ENCODE measurements at regions not wholly inside any gene's neighbourhood (a gene's known extent, or its start where the extent isn't known, plus 50 kb on each side); places are given as distances from the start of the nearest gene placed in this dataset.

GRCh38 chr4:156515295-156515694 is 456.3 kb downstream of the PDGFC start:
- CTCF ChIA-PET, result interaction anchor here (0.8 to 1.3 kb wide), 2 partner anchors 21 to 40 kb away, joined by 3 read pairs; no protein-coding TSS in a partner anchor

DNA sequence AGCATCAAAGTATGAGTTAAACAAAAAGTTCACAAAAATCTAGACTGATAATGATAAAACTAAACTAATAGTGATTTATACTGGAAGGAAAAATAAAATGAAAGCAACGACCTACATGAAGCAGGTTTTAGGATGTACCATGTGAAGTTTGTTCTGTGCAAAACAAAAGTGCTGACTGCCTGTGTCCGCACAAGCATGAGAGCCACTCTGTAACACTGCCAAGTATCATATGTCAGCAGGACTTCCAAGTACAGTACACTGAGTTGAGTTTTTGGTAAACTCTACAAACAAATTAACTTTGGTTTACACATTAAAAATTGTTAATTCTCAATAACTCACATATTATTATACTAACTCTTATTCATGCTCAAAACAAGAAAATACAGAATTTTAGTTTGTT is 459.0 kb downstream of the PDGFC start:
- H3K9me3 ChIP-seq (replicated peaks; ENCODE audit: control insufficient read depth, insufficient read depth, low read length), result no peaks in the 10 kb centered on the region
- no peak overlapping the region for H3K4me2 ChIP-seq (ENCODE audit: insufficient read depth, low read length)
- H3K27ac ChIP-seq (ENCODE audit: insufficient read depth, low read depth, low read length), result no peak overlapping the region
- no peaks in the 10 kb centered on the region for H3K4me1 ChIP-seq (ENCODE audit: control insufficient read depth, extremely low read depth, insufficient read depth, low read length)
- DNase-seq (ENCODE audit: low read depth, low spot score) (no peak), FAIRE-seq (no peak)
- H3K9me1 ChIP-seq (replicated peaks; ENCODE audit: control insufficient read depth, extremely low read depth, insufficient read depth, low read length), result no peaks in the 10 kb centered on the region
- dilution Hi-C loops (cut with MboI; ENCODE audit: extremely low pct_ligation_motif_present, low sequenced_read_pairs), result no loop called here
- H3K9ac ChIP-seq (replicated peaks; ENCODE audit: extremely low read depth, insufficient read depth, low read length), result no peak overlapping the region
- intact Hi-C loops (cut with micrococcal nuclease), result no loop called here
- ChIA-PET CTCF (no interaction called here), POLR2A (no interaction called here)
- BruUV-seq (replicated peaks), result no TSS peak
- H3K36me3 ChIP-seq (ENCODE audit: control insufficient read depth in 2 of 2, extremely low read depth in 1 of 2, insufficient read depth in 2 of 2, low read length in 2 of 2), result no peaks in the 10 kb centered on the region
- H3K4me3 ChIP-seq (replicated peaks in 1 of 3; ENCODE audit: insufficient read depth in 1 of 3, low read depth in 1 of 3, low read length in 3 of 3), result no peak overlapping the region
- H2AFZ ChIP-seq (ENCODE audit: low read depth, low read length), result no peak overlapping the region
- H3K27me3 ChIP-seq (ENCODE audit: control insufficient read depth in 2 of 2, insufficient read depth in 2 of 2, low read length in 2 of 2), result no peaks in the 10 kb centered on the region
- no peaks in the 10 kb centered on the region for H4K20me1 ChIP-seq (replicated peaks; ENCODE audit: control insufficient read depth, extremely low read depth, insufficient read depth, low read length)
- TF ChIP-seq POLR2A (IDR thresholded peaks at IDR 0.05; ENCODE audit: low read depth, low read length) (no peak), GATA2 (IDR thresholded peaks at IDR 0.05; ENCODE audit: insufficient read depth, insufficient read length, low read depth, low read length) (no peak), EZH2 (IDR thresholded peaks at IDR 0.05; ENCODE audit: borderline replicate concordance, low read depth, low read length, severe bottlenecking) (no peak), FOS (IDR thresholded peaks at IDR 0.05; ENCODE audit: borderline replicate concordance, insufficient read depth, low read length) (no peak), POLR2AphosphoS5 (IDR thresholded peaks at IDR 0.05; ENCODE audit: insufficient read depth, low read depth, low read length) (no peak), JUN (IDR thresholded peaks at IDR 0.05; ENCODE audit: borderline replicate concordance, insufficient read depth, insufficient read length, low read depth) (no peak), MAX (IDR thresholded peaks at IDR 0.05; ENCODE audit: insufficient read depth, insufficient read length) (no peak), MYC (IDR thresholded peaks at IDR 0.05; ENCODE audit: low read depth, low read length) (no peak)
- TF ChIP-seq, protein P1, sequence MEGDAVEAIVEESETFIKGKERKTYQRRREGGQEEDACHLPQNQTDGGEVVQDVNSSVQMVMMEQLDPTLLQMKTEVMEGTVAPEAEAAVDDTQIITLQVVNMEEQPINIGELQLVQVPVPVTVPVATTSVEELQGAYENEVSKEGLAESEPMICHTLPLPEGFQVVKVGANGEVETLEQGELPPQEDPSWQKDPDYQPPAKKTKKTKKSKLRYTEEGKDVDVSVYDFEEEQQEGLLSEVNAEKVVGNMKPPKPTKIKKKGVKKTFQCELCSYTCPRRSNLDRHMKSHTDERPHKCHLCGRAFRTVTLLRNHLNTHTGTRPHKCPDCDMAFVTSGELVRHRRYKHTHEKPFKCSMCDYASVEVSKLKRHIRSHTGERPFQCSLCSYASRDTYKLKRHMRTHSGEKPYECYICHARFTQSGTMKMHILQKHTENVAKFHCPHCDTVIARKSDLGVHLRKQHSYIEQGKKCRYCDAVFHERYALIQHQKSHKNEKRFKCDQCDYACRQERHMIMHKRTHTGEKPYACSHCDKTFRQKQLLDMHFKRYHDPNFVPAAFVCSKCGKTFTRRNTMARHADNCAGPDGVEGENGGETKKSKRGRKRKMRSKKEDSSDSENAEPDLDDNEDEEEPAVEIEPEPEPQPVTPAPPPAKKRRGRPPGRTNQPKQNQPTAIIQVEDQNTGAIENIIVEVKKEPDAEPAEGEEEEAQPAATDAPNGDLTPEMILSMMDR (IDR thresholded peaks at IDR 0.05; ENCODE audit: extremely low read depth in 1 of 2, insufficient read depth in 1 of 2, low read depth in 1 of 2, low read length in 2 of 2), result no peak
- no peaks in the 10 kb centered on the region for H3K79me2 ChIP-seq (ENCODE audit: control insufficient read depth, insufficient read depth, low read length)

More at GRCh38 chr4:156515295-156515694, 456.3 kb downstream of the PDGFC start:
- no peaks in the 10 kb centered on the region for H3K9me1 ChIP-seq (replicated peaks; ENCODE audit: control insufficient read depth, extremely low read depth, insufficient read depth, low read length)
- H3K4me2 ChIP-seq (ENCODE audit: insufficient read depth, low read length), result no peak overlapping the region
- no TSS peak for BruUV-seq (replicated peaks)
- no peaks in the 10 kb centered on the region for H4K20me1 ChIP-seq (replicated peaks; ENCODE audit: control insufficient read depth, extremely low read depth, insufficient read depth, low read length)
- no peaks in the 10 kb centered on the region for H3K79me2 ChIP-seq (ENCODE audit: control insufficient read depth, insufficient read depth, low read length)
- H3K4me1 ChIP-seq (ENCODE audit: control insufficient read depth, extremely low read depth, insufficient read depth, low read length), result no peaks in the 10 kb centered on the region
- no peaks in the 10 kb centered on the region for H3K27me3 ChIP-seq (ENCODE audit: control insufficient read depth in 2 of 2, insufficient read depth in 2 of 2, low read length in 2 of 2)
- H3K4me3 ChIP-seq (replicated peaks in 1 of 3; ENCODE audit: insufficient read depth in 1 of 3, low read depth in 1 of 3, low read length in 3 of 3), result no peak overlapping the region
- POLR2A ChIA-PET, result no interaction called here
- no peak overlapping the region for H3K27ac ChIP-seq (ENCODE audit: insufficient read depth, low read depth, low read length)
- FAIRE-seq, result no peak
- H3K9me3 ChIP-seq (replicated peaks; ENCODE audit: control insufficient read depth, insufficient read depth, low read length), result no peaks in the 10 kb centered on the region
- dilution Hi-C loops (cut with MboI; ENCODE audit: extremely low pct_ligation_motif_present, low sequenced_read_pairs) (no loop called here), intact Hi-C loops (cut with micrococcal nuclease) (no loop called here)
- H3K9ac ChIP-seq (replicated peaks; ENCODE audit: extremely low read depth, insufficient read depth, low read length), result no peak overlapping the region
- H2AFZ ChIP-seq (ENCODE audit: low read depth, low read length), result no peak overlapping the region
- DNase-seq (ENCODE audit: low read depth, low spot score), result peak; percentile 10
- H3K36me3 ChIP-seq (ENCODE audit: control insufficient read depth in 2 of 2, extremely low read depth in 1 of 2, insufficient read depth in 2 of 2, low read length in 2 of 2), result no peaks in the 10 kb centered on the region
- TF ChIP-seq EZH2 (IDR thresholded peaks at IDR 0.05; ENCODE audit: borderline replicate concordance, low read depth, low read length, severe bottlenecking) (no peak), POLR2AphosphoS5 (IDR thresholded peaks at IDR 0.05; ENCODE audit: insufficient read depth, low read depth, low read length) (no peak), JUN (IDR thresholded peaks at IDR 0.05; ENCODE audit: borderline replicate concordance, insufficient read depth, insufficient read length, low read depth) (peak; percentile 49), FOS (IDR thresholded peaks at IDR 0.05; ENCODE audit: borderline replicate concordance, insufficient read depth, low read length) (peak; percentile 65), MAX (IDR thresholded peaks at IDR 0.05; ENCODE audit: insufficient read depth, insufficient read length) (no peak), POLR2A (IDR thresholded peaks at IDR 0.05; ENCODE audit: low read depth, low read length) (no peak)

Measured in endothelial cell of umbilical vein (primary cell).